GM18909 (cell line): ENCODE measurements at regions not wholly inside any gene's neighbourhood (a gene's known extent, or its start where the extent isn't known, plus 50 kb on each side); places are given as distances from the start of the nearest gene placed in this dataset.
"Not testable (repeated sequence)": the region's sequence is repeated elsewhere in the genome, so short reads cannot be mapped to it uniquely, and the experiment has no call there.

Source experiments
- ATAC-seq: cut with Tn5 transposase; IDR thresholded peaks from one replicate; pipeline ENCODE4 v1.9.1; 2021; ENCODE audit warnings: mild to moderate bottlenecking; ENCODE audit not compliant: unreplicated experiment, poor library complexity

GRCh38 chr1:94677087-94677486, 135.5 kb upstream of the F3 start:
- ATAC-seq: no peak

- no peak for ATAC-seq
Observed at GRCh38 chr1:94676686-94677085, 135.1 kb upstream of the F3 start.

GRCh38 chr1:94675373-94675772, 133.8 kb upstream of the F3 start:
- no peak for ATAC-seq

DNA sequence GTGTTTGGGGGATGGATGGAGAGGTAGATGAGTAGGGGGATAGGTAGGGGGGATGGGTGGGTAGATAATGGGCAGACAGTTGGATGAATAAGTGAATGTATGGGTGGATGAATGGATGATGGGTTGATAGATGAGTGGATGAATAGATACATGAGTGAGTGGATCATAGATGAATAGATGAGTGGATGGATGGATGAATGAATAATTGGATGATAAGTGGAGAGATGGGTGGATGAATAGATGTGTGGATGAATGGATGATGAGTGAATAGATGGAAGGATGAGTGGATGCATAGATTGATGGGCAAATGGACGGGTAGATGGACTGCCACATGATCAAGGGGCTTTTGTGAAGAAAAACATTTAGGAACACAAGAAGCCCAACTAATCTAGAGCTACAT, 133.3 kb upstream of the F3 start:
- no peak for ATAC-seq

DNA sequence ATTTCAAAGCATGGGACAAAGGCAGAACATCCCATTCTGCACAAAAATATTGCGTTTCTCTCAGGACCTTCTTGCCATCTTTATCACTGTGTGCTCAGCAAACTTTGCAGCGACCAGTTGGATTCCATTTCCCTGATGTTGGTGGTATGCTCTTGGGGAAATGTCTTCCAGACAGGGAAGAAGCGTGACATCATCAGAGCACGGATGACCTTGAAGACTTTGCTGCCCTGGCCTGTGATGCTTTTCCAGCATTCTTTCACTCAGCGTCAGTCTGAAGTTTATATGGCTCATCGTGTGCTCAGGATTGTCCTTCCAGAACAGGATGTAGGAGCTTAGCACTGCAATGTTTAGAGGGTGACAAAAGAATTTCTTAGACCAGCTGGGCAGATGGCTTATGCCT, 131.4 kb upstream of the F3 start:
- no peak for ATAC-seq

DNA sequence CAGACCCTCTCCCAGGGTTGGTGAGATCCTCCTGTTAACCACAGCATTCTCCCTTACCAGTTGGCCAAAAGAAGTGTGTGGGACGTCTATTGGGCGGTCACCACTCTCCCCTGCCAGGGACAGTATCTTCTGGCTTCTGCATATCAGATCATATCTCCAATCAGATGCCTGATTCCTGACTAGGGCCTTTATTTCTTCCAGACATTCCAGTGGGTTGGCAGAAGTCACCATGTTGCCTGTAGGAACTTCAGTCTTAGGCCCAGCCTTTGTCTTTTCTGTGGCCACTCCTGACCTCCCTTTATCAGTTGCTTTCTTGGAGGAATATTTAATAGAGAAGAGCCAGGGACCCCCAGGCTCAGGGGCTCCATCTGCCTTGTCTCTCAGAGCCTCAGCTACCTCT, 130.4 kb upstream of the F3 start:
- no peak for ATAC-seq

DNA sequence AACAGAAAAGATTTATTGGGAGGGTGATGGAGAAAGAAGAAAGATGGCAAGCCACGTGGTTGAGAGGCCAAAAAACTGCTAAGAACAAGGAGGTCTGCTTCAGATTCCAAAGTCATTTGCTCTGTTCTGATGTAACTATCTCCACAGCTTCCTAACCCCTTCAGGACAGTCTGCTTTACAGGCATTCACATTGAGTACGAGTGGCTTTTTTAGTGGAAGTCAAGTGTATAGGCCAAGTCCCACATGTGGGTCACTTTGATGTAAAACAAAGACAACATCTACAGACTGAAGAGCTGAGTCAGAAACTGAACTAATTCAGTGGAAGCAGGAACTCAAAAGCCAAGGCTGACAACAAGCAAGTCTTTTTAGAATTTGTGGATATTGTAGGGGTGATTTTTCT, 128.7 kb upstream of the F3 start:
- no peak for ATAC-seq

DNA sequence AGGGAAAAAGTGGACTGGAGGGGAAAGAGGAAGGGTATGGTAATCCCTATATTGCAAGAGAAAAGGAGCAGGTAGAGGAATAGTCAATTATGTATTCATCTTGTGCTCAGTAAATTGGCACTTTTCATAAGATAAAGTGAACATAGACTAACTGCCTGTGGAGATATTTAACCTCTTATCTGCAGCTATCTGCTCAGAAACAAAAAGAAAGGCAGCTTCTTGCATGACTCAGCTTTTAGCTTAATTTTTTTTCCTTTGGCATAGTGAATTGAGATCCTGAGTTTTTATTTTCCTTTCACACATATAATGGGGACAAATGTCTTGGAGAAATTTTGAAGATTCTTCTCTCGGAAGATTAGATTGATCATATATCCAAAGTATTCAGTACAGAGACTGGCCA, 127.6 kb upstream of the F3 start:
- ATAC-seq: no peak

DNA sequence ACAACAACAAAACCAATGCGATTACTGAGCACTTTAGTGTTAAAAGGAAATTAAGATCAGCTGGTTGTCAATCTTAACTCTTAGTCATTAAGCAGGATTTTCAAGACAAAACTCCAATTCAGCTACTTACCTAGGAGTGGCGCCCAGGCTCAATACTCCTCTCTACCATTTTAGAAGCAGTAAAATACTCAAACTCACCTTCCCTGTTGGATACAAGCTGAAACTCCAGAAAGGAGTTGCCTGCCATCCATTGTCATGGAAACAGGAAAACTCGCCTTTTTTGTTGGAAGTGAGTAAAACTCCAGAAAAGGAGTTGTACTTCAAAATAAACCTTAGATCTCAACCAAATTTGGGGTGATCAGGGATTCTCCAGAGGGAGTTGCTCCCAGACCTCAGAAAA, 127.0 kb upstream of the F3 start:
- no peak for ATAC-seq

GRCh38 chr1:94667818-94668217, 126.3 kb upstream of the F3 start:
- ATAC-seq: no peak

DNA sequence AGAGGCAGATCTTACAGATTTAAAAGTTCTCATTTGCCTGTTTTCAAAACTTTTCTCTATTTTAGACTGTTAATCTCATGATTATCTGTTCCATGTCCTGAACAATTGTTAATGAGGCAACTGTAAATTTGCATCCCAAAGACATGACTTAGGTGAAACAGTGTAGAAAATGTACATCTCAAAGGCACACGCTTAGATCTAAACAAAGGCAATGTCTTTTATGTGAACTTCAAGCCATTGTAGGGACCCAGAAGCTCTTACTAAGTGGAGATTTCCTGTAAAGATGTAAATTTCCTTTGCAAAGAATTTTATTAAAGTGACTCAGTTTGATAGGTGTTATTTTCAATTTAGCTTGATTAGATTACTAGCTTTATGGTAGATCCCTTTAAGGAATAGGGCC, 125.2 kb upstream of the F3 start:
- ATAC-seq: no peak

GRCh38 chr1:94661431-94661932, 119.9 kb upstream of the F3 start:
- no peak for ATAC-seq

GRCh38 chr1:94660994-94661393, 119.4 kb upstream of the F3 start:
- no peak for ATAC-seq

- ATAC-seq: no peak
Observed at GRCh38 chr1:94660258-94660657, 118.7 kb upstream of the F3 start.

- ATAC-seq: not testable (repeated sequence)
Observed at GRCh38 chr1:94659202-94659601, 117.6 kb upstream of the F3 start.

DNA sequence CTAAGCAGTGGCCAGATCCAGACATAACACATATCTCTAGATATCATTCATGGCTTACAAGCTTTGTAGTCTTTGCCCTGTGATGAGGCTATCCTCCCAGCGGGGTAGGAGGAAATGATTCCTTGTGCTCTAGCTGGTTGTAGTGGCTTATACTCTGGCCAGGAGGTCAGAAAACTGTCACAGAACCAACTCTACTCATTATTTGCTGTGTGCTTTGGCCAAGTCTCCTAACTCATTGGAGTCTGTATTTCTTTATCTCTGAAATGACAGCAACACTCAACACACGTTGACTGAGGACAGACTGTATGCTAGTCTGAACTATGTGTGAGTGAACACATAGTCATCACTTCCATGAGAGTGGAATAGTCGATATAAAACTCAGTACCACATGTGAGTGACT, 116.7 kb upstream of the F3 start:
- ATAC-seq: no peak

DNA sequence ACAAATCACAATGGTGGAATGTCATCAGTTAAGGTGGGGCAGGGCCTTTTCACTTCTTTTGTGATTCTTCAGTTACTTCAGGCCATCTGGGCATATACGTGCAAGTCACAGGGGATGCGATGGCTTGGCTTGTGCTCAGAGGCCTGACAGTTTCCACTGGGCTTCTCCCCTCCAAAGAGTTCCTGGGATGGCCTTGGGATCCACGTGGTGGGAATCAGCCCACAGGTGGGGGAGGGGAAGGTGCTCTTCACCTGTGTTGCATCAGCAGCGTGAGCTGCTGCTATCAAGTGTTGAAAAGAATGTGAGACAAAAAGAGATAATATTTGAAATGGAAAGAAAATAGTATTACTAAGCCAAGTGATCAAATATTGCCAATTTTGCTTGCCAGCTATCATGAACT, 116.2 kb upstream of the F3 start:
- not testable (repeated sequence) for ATAC-seq

DNA sequence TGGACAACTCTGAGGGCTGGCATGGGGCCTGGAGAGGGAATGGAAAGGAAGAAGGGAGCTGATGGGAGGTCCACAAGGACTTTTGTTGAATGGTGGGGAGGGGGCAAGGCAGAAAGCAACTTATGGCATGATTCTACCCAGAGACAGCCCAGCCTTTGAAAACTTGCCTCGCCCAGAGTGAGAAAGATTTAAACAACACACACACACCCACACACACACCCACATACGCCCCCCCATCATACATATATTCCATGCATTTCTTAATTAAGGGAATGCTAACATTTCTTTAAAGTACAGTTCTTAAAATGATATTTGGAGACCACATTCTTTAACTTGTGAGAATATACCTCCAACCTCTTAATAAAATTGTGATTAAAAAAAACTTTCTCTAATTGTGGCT, 115.4 kb upstream of the F3 start:
- ATAC-seq: no peak

DNA sequence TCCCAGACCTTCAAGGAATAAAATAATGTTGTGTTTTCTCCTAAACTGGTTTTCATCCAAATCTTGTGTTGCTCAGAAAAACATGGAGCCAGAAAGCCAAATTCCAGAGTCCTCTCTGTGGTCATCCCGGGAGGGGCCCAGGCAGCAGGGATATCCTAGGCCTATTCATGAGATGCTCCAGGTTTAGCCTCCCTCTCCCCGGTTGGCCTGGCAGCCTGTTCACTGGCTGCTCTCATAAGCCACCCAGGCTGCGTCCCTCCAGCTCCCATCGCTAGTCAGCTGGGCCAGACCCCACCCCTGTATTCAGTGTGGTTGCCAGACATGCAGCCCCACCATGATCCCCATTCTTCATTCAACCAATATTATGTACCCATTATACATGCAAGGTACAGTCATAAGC, 113.4 kb upstream of the F3 start:
- no peak for ATAC-seq

DNA sequence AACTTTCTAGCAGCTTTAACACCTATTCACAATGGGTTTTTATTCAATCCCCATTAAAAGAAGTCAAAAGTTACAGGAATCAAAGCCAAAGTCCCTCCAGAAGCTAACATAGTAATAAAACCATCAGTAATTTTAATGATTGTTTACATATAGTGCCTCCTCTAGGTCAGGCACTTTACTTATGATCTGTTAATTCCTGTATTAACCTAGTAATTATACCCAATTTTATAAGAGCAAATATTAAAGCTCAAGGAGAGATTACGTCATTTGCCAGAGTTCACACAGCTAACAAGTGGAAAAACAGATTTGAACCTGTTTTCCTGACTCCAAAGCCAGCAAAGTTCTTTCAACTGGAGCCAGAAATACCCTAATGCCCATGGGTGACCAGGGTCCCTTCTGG, 112.9 kb upstream of the F3 start:
- no peak for ATAC-seq

GRCh38 chr1:94654031-94654430, 112.5 kb upstream of the F3 start:
- ATAC-seq: no peak

- no peak for ATAC-seq
Observed at GRCh38 chr1:94653454-94653853, 111.9 kb upstream of the F3 start.

DNA sequence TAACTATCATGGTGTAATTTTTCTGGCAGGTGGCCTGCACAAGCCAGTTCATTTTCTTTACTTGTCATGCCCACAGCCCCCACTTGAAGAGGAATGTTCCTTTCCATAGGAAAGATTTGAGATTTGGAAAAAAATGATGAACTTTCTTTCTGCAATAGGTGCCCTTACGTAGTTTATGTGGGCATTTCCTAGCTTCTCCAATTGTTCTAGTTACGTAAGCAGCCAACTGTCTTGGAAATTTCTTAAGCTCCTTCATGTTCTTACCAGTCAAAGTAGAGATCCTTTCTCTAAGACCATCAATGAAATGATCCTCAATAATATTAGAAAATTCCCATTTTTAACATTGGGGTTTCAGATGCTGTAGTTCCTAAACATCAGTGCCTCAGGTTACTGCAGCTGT, 109.5 kb upstream of the F3 start:
- ATAC-seq: no peak
